GM23248 (cell line): ENCODE measurements at regions not wholly inside any gene's neighbourhood (a gene's known extent, or its start where the extent isn't known, plus 50 kb on each side); places are given as distances from the start of the nearest gene placed in this dataset.
"Not testable (repeated sequence)": the region's sequence is repeated elsewhere in the genome, so short reads cannot be mapped to it uniquely, and the experiment has no call there.

Experiments used
- DNase-seq: peaks from one replicate; pipeline ENCODE4 v3.0.0-alpha.2; 2015
- H2AFZ ChIP-seq: fragments of 200-600 bp; sonication (generic); 2 replicates; pipeline ENCODE4 v1.6.1; 2016; ENCODE audit warnings: antibody characterized with exemption
- H3F3A ChIP-seq: fragments of 200-600 bp; sonication (generic); 2 replicates; pipeline ENCODE4 v1.6.1; 2016; ENCODE audit warnings: mild to moderate bottlenecking, antibody characterized with exemption, mixed run types; ENCODE audit not compliant: insufficient read depth
- H3K27ac ChIP-seq: fragments of 200-600 bp; sonication (generic); 2 replicates; pipeline ENCODE4 v1.5.1; 2016; ENCODE audit warnings: mild to moderate bottlenecking
- H3K27me3 ChIP-seq: fragments of 200-600 bp; sonication (generic); replicated peaks from 2 replicates; pipeline ENCODE4 v1.6.1; 2016; ENCODE audit warnings: mild to moderate bottlenecking; ENCODE audit not compliant: insufficient read depth
- H3K36me3 ChIP-seq: fragments of 200-600 bp; sonication (generic); 2 replicates; pipeline ENCODE4 v1.6.1; 2016; ENCODE audit warnings: low read depth, mild to moderate bottlenecking
- H3K4me1 ChIP-seq: fragments of 200-600 bp; sonication (generic); 2 replicates; pipeline ENCODE4 v1.6.1; 2016; ENCODE audit warnings: mild to moderate bottlenecking; ENCODE audit not compliant: insufficient read depth
- H3K4me2 ChIP-seq: fragments of 200-600 bp; sonication (generic); one replicate; pipeline ENCODE4 v1.6.1; 2016; ENCODE audit warnings: mild to moderate bottlenecking; ENCODE audit not compliant: unreplicated experiment
- H3K4me3 ChIP-seq: fragments of 200-600 bp; sonication (generic); 2 replicates; pipeline ENCODE4 v1.5.1; 2016; ENCODE audit warnings: mild to moderate bottlenecking
- H3K79me2 ChIP-seq: fragments of 200-600 bp; sonication (generic); 2 replicates; pipeline ENCODE4 v1.6.1; 2016; ENCODE audit warnings: mild to moderate bottlenecking; ENCODE audit not compliant: insufficient read depth
- H3K9ac ChIP-seq: fragments of 200-600 bp; sonication (generic); 2 replicates; pipeline ENCODE4 v1.6.1; 2016; ENCODE audit warnings: mild to moderate bottlenecking
- H3K9me2 ChIP-seq: fragments of 200-600 bp; sonication (generic); 2 replicates; pipeline ENCODE4 v1.6.1; 2016; ENCODE audit warnings: mixed run types, mild to moderate bottlenecking, moderate library complexity; ENCODE audit not compliant: insufficient read depth
- H3K9me3 ChIP-seq: fragments of 200-600 bp; sonication (generic); one replicate; pipeline ENCODE4 v1.6.1; 2017; ENCODE audit warnings: low read depth
- H4K20me1 ChIP-seq: fragments of 200-600 bp; sonication (generic); 2 replicates; pipeline ENCODE4 v1.6.0; 2016; ENCODE audit not compliant: insufficient read depth
- EZH2 ChIP-seq: fragments of 200-600 bp; sonication (generic); IDR thresholded peaks from 2 replicates; pipeline ENCODE4 v1.6.1; 2018; ENCODE audit warnings: antibody characterized with exemption, mild to moderate bottlenecking; ENCODE audit not compliant: insufficient read depth, poor library complexity, severe bottlenecking
- EZH2phosphoT487 ChIP-seq: fragments of 200-600 bp; sonication (generic); IDR thresholded peaks from 2 replicates; pipeline ENCODE4 v1.6.1; 2018; ENCODE audit warnings: antibody characterized with exemption, moderate library complexity, mild to moderate bottlenecking, low read depth; ENCODE audit not compliant: insufficient read depth
- WGBS, 2 experiments: methylation state at CpG; one replicate each; pipeline ENCODE4 v1.1.6; 2015 to 2017; ENCODE audit warnings: low lambda C conversion rate in 2 of 2, low coverage in 1 of 2; ENCODE audit errors: missing lambda C conversion rate in 2 of 2; 5-methylcytosine and 5-hydroxymethylcytosine counted together
- in situ Hi-C: fragments of 300-500 bp; cut with MboI; formaldehyde crosslinking; loops from 2 replicates; pipeline ENCODE4 v1.15.0; 2020

DNA sequence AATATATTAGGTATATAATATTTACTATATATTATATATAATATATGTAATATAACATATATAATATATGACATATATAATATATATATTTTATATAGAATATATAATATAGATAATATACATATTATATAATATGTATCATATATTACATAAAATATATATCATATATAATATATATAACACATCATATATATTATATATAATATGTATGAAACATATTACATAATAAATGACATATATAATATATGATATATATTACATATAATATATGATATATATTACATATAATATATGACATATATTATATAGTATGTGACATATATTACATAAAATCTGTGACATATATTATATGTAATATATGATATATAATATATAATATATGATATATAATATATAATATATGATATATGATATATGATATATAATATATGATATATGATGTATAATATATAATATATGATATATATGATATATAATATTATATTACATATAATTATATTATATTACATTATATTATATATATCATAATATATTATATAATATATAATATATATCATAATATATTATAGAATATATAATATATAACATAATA lies 119.5 kb upstream of the RIMBP3 start:
- Histone ChIP-seq H2AFZ (no peak overlapping the region), H4K20me1 (no peaks in the 10 kb centered on the region), H3K4me3 (no peak overlapping the region), H3K27me3 (no peaks in the 10 kb centered on the region), H3K4me1 (no peaks in the 10 kb centered on the region), H3K9me2 (no peaks in the 10 kb centered on the region), H3K4me2 (no peak overlapping the region), H3K79me2 (no peaks in the 10 kb centered on the region), H3K27ac (no peak overlapping the region), H3K36me3 (no peaks in the 10 kb centered on the region), H3F3A (no peaks in the 10 kb centered on the region), H3K9ac (no peak overlapping the region), H3K9me3 (no peaks in the 10 kb centered on the region)
- in situ Hi-C loops: no loop called here
- TF ChIP-seq EZH2phosphoT487: no peak
- TF ChIP-seq EZH2: no peak
- no peak for DNase-seq

DNA sequence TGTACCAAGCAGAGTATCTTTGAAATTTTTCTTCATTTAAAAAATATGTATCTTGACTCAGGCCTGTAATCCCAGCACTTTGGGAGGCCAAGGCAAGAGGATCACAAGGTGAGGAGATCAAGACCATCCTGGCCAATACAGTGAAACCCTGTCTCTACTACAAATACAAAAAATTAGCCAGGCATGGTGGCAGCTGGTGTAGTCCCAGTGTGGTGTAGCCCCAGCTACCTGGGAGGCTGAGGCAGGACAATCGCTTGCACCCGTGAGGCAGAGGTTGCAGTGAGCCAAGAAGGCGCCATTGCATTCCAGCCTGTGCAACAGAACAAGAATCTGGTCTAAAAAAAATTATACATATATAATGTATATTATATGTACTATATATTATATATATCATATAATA lies 118.7 kb upstream of the RIMBP3 start:
- H3K9ac ChIP-seq, H4K20me1 ChIP-seq, H3K36me3 ChIP-seq, in situ Hi-C loops, H3K9me3 ChIP-seq, H3K4me3 ChIP-seq, H2AFZ ChIP-seq, H3K27ac ChIP-seq, H3F3A ChIP-seq, H3K4me1 ChIP-seq, H3K27me3 ChIP-seq, H3K9me2 ChIP-seq, H3K79me2 ChIP-seq, H3K4me2 ChIP-seq: not testable (repeated sequence)
- WGBS, 2 experiments: 49 to 51% methylated on average over 3 of the region's 3 CpGs
- DNase-seq: peak; percentile 30
